HL-60/S4 treated with phorbol 12-myristate 13-acetate at 8.2 ng/mL for 4 days and 3 days (cell line): ENCODE measurements at regions not wholly inside any gene's neighbourhood (a gene's known extent, or its start where the extent isn't known, plus 50 kb on each side); places are given as distances from the start of the nearest gene placed in this dataset.

ENCODE experiments used
- in situ Hi-C: fragments of 300-500 bp; cut with MboI; formaldehyde crosslinking; loops from 2 replicates; pipeline ENCODE4 v1.15.0; 2022; ENCODE audit warnings: low sequenced_read_pairs

- in situ Hi-C loops = no loop called here
Observed at GRCh38 chr12:124403273-124403672, 108.4 kb downstream of the RFLNA start.

- in situ Hi-C loops = no loop called here
Observed at GRCh38 chr12:124402248-124403066, 107.6 kb downstream of the RFLNA start.

GRCh38 chr12:124401704-124402221 lies 106.9 kb downstream of the RFLNA start:
- in situ Hi-C loops = no loop called here

GRCh38 chr12:124400124-124400523 lies 105.2 kb downstream of the RFLNA start:
- in situ Hi-C loops = no loop called here

GRCh38 chr12:124399622-124400021 lies 104.7 kb downstream of the RFLNA start:
- in situ Hi-C loops = no loop called here

GRCh38 chr12:124398578-124399227 lies 103.8 kb downstream of the RFLNA start:
- in situ Hi-C loops = no loop called here

- in situ Hi-C loops = no loop called here
Observed at GRCh38 chr12:124397807-124398577, 103.1 kb downstream of the RFLNA start.

GRCh38 chr12:124397399-124397679 lies 102.4 kb downstream of the RFLNA start:
- in situ Hi-C loops = no loop called here

GRCh38 chr12:124396544-124397398 lies 101.9 kb downstream of the RFLNA start:
- in situ Hi-C loops = no loop called here

- in situ Hi-C loops = no loop called here
Observed at GRCh38 chr12:124395986-124396385, 101.1 kb downstream of the RFLNA start.

- in situ Hi-C loops = no loop called here
Observed at GRCh38 chr12:124395284-124395752, 100.4 kb downstream of the RFLNA start.

GRCh38 chr12:124394462-124395128 lies 99.7 kb downstream of the RFLNA start:
- in situ Hi-C loops = no loop called here

GRCh38 chr12:124393831-124394230 lies 98.9 kb downstream of the RFLNA start:
- in situ Hi-C loops = no loop called here

- in situ Hi-C loops = no loop called here
Observed at GRCh38 chr12:124393414-124393790, 98.5 kb downstream of the RFLNA start.

- in situ Hi-C loops = no loop called here
Observed at GRCh38 chr12:124392667-124393413, 97.9 kb downstream of the RFLNA start.

GRCh38 chr12:124392271-124392666 lies 97.4 kb downstream of the RFLNA start:
- in situ Hi-C loops = no loop called here

GRCh38 chr12:124391340-124392261 lies 96.7 kb downstream of the RFLNA start:
- in situ Hi-C loops = no loop called here

- in situ Hi-C loops = no loop called here
Observed at GRCh38 chr12:124390442-124391097, 95.7 kb downstream of the RFLNA start.
